ENCODE measurements at regions not wholly inside any gene's neighbourhood (a gene's known extent, or its start where the extent isn't known, plus 50 kb on each side); places are given as distances from the start of the nearest gene placed in this dataset.

DNA sequence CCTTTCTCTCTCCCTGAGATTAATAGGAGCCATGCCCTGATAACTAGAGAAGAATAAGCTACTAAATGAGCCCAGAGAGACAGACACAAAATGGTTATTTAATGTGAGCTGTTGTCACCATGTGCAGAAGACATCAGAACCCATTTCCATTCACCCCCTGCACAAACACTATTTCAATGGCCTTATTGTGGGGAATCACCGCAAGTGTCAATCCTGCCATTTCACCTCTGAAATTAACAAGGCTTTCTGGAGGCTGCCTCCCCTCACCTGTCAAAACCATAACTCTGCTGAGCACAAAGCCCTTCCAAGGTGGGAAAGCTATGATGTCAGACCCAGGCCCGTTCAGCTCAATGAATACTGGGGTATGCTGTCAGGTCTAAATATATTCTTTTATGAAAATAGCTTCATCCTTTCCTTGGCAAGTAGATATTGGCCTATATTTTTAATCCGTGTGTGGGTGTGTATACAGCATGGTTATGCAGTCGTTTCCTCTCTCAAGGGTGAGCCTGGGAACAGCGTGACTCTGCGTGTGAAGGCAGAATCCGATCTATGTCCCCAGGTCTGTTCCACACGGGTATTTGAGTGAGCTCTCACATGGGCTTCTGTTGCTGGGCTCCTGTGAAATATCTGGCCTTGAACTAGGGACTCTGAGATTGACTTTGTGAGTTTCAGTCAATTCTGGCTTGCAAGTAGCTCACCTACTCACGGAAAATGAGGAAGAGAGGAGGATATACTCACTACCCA lies 266.3 kb downstream of the FBXW7 start:
- no peak for DNase-seq
- H3K27ac Mint-ChIP-seq, result no peak overlapping the region
- H3K4me3 Mint-ChIP-seq, result no peak overlapping the region
- no peaks in the 10 kb centered on the region for H3K27me3 Mint-ChIP-seq
- H3K36me3 Mint-ChIP-seq, result no peaks in the 10 kb centered on the region
- no peak for ATAC-seq (ENCODE audit: low read depth in 2 of 2)
- no peaks in the 10 kb centered on the region for H3K9me3 Mint-ChIP-seq
- peaks cover 0 to 6% (median 4%) of the 10 kb centered on the region in 3 donors for H3K4me1 Mint-ChIP-seq

DNA sequence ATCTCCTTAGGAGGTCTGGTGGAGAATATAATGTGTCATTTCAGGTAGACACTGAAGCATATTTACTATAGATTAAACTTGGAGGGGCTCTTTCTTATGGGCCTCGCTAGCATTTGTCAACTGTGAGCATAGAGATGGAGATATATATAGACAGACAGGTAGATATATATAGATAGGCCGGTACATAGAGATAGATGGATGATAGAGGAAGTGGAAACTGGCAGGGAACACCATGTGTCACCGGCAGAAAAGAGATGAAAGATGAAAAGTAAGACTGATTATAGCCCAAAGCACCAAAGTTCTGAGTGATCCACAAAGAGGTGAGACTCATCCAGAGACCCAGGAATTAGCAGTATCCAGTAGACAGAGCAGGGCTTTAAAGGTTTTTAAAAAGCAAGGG lies 268.1 kb downstream of the FBXW7 start:
- ATAC-seq (ENCODE audit: low read depth in 2 of 2), result no peak
- peaks cover 0 to 5% (median 0%) of the 10 kb centered on the region in 3 donors for H3K27me3 Mint-ChIP-seq
- H3K4me3 Mint-ChIP-seq, result no peak overlapping the region
- H3K36me3 Mint-ChIP-seq, result no peaks in the 10 kb centered on the region
- H3K27ac Mint-ChIP-seq, result no peak overlapping the region
- DNase-seq, result no peak
- peaks cover 0 to 6% (median 4%) of the 10 kb centered on the region in 3 donors for H3K4me1 Mint-ChIP-seq
- H3K9me3 Mint-ChIP-seq, result peaks cover 0 to 4% (median 0%) of the 10 kb centered on the region in 7 donors

DNA sequence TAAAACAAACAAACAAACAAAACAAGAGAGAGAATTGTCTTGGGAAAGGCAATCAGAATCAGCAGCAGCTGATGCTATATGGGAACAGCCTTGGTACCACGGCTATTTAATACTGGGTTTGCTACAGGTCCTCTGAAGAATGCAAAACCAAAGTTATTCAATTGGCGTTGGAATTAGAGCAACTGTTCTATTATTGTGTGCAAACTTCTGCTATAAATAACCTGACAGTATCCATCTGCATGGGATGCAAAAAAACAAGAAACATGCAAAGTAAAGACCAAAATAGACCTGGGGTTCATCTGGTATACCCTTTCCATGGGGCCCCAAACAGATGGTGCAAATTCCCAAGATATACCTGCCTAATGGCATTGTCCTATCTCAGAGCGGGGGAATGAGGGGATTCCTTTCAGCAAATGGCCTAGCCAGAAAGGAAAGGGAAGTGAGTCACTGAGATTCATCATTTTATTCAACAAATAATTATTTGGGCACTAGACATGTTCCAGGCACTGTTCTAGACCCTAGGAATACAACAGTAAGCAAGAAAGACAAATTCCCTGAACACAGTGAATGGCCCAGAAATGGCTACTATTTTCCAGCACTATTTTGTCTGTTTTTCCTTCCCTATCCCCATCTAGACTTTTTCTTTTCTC lies 268.9 kb downstream of the FBXW7 start:
- Mint-ChIP-seq H3K27ac (no peak overlapping the region), H3K9me3 (peaks cover 0 to 4% (median 0%) of the 10 kb centered on the region in 7 donors), H3K4me3 (no peak overlapping the region), H3K36me3 (no peaks in the 10 kb centered on the region), H3K27me3 (peaks cover 0 to 5% (median 0%) of the 10 kb centered on the region in 3 donors), H3K4me1 (peaks cover 0 to 6% (median 4%) of the 10 kb centered on the region in 3 donors)
- no peak for ATAC-seq (ENCODE audit: low read depth in 2 of 2)
- no peak for DNase-seq

DNA sequence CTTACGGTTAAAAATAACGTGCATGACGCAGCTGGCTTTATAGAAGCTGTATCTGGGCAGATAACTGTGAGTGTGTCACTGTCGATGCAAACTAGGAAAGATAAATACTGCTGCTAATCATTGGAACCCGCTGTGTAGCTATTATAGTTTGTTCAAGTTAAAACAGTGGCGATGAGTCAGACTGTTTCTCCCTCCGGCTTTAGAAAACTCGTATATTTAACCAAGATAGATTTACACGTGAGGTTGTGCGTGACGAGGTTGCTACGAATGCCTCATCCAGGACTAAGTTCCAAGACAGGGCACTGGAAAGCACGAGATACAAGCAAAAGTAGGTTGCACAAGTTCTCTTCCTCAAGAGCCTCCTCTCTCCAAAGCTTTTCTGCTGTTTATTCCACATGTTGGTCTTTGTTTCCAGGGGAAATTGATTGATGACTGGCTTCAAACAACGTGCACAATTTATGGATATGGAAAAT lies 270.7 kb downstream of the FBXW7 start:
- ATAC-seq (ENCODE audit: low read depth in 2 of 2) (no peak), DNase-seq (no peak)
- peaks cover 0 to 6% (median 4%) of the 10 kb centered on the region in 3 donors for H3K4me1 Mint-ChIP-seq
- H3K9me3 Mint-ChIP-seq, result peaks cover 0 to 18% (median 4%) of the 10 kb centered on the region in 7 donors
- H3K27me3 Mint-ChIP-seq, result peaks cover 0 to 5% (median 0%) of the 10 kb centered on the region in 3 donors
- H3K36me3 Mint-ChIP-seq, result peaks cover 0 to 2% of the 10 kb centered on the region in 2 donors
- no peak overlapping the region for H3K27ac Mint-ChIP-seq
- H3K4me3 Mint-ChIP-seq, result no peak overlapping the region

GRCh38 chr4:152264106-152264505 lies 271.8 kb downstream of the FBXW7 start:
- Mint-ChIP-seq H3K4me3 (no peak overlapping the region), H3K9me3 (peaks cover 1 to 23% (median 13%) of the 10 kb centered on the region in 7 donors), H3K27me3 (peaks cover 5 to 11% (median 10%) of the 10 kb centered on the region in 3 donors), H3K4me1 (peaks cover 0 to 6% (median 4%) of the 10 kb centered on the region in 3 donors), H3K27ac (no peak overlapping the region), H3K36me3 (peaks cover 0 to 13% of the 10 kb centered on the region in 2 donors)
- ATAC-seq (ENCODE audit: low read depth in 2 of 2) (no peak), DNase-seq (no peak)

GRCh38 chr4:152259866-152260265 lies 276.0 kb downstream of the FBXW7 start:
- Mint-ChIP-seq H3K27ac (no peak overlapping the region), H3K4me1 (peaks cover 0 to 2% (median 0%) of the 10 kb centered on the region in 3 donors), H3K9me3 (peaks cover 1 to 23% (median 13%) of the 10 kb centered on the region in 7 donors), H3K27me3 (peaks cover 5 to 15% (median 11%) of the 10 kb centered on the region in 3 donors), H3K4me3 (peak overlapping the region in 1 of 8 donors; percentile 31), H3K36me3 (peaks cover 0 to 13% of the 10 kb centered on the region in 2 donors)
- DNase-seq (no peak), ATAC-seq (ENCODE audit: low read depth in 2 of 2) (no peak)

DNA sequence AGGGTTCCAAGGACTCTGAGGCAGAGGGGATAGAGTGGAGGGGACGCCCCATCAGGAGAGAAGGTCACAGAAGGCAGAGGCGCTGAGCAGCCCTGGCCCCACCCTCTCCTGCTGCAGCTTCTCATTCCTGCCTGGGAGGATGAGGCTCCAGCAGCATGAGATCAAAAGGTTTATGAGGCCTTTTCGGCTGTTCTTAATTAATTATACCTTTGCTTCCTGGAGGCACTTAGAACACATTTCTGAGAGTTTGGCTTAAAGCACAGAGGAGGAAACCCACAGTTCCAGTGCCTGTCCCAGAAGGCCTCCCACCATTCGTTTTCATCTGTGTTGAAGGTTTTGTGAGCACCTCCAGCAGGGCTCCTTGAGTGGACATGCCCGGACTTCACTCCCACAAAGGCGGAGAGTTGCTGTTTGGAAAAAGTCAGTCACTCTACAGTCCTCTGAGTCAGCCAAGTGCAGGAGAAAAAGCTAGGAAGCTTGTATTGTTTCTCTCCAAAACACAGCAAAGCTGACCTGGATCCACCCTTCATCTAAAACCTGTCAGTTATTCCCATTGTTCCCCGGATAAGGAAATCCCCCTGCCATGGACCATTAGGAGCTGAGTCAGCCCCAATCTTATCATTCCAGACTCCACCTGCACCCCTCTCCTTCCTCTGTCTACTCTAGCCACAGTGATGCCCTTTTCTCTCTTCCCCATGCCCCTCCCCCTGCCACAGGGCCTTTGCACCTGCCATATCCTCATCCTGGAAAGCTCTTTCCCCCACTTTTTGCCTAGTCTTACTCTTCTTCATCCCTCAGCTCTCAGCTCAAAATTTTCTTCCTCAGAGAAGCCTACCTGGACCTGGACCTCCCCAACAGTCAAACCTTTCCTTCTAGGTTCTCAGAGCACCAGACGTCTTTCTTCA lies 276.8 kb downstream of the FBXW7 start:
- Mint-ChIP-seq H3K27me3 (peaks cover 5 to 15% (median 9%) of the 10 kb centered on the region in 3 donors), H3K9me3 (peaks cover 1 to 23% (median 11%) of the 10 kb centered on the region in 7 donors), H3K36me3 (peaks cover 0 to 13% of the 10 kb centered on the region in 2 donors), H3K4me1 (peaks cover 0 to 2% (median 0%) of the 10 kb centered on the region in 3 donors), H3K4me3 (no peak overlapping the region), H3K27ac (no peak overlapping the region)
- ATAC-seq (ENCODE audit: low read depth in 2 of 2) (no peak), DNase-seq (no peak)

GRCh38 chr4:152258391-152258790 lies 277.5 kb downstream of the FBXW7 start:
- Mint-ChIP-seq H3K4me1 (peaks cover 0 to 2% (median 0%) of the 10 kb centered on the region in 3 donors), H3K27me3 (peaks cover 5 to 15% (median 6%) of the 10 kb centered on the region in 3 donors), H3K4me3 (no peak overlapping the region), H3K9me3 (peaks cover 1 to 23% (median 9%) of the 10 kb centered on the region in 7 donors), H3K27ac (no peak overlapping the region), H3K36me3 (peaks cover 0 to 13% of the 10 kb centered on the region in 2 donors)
- ATAC-seq (ENCODE audit: low read depth in 2 of 2) (no peak), DNase-seq (no peak)

DNA sequence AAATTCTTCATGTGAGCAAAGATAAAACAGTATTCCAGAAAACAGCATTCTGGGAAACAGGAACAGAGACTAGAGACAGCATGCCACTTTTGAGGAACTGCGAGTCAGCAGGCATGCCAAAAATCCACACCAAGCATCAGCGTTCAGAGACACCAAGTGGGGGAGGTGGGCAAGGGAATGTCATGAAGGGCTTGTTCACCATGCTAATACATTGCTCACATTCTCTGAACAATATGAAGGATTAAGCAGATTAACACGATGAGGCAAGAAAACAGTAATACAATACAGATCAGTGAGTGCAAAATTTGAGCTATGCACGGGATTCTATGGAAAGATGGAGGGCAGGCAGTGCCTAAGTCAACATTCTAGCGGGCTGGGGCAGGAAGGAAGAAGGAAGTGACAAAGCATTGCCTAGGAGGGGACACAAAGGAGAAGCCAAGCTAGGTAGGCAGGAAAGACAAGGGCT lies 278.3 kb downstream of the FBXW7 start:
- Mint-ChIP-seq H3K27me3 (peaks cover 5 to 15% (median 6%) of the 10 kb centered on the region in 3 donors), H3K4me3 (no peak overlapping the region), H3K36me3 (peaks cover 0 to 13% of the 10 kb centered on the region in 2 donors), H3K9me3 (peaks cover 1 to 23% (median 9%) of the 10 kb centered on the region in 7 donors), H3K4me1 (peaks cover 0 to 2% (median 0%) of the 10 kb centered on the region in 3 donors), H3K27ac (no peak overlapping the region)
- ATAC-seq (ENCODE audit: low read depth in 2 of 2) (no peak), DNase-seq (no peak)

GRCh38 chr4:152256996-152257395 lies 278.9 kb downstream of the FBXW7 start:
- Mint-ChIP-seq H3K4me3 (no peak overlapping the region), H3K9me3 (peaks cover 1 to 23% (median 9%) of the 10 kb centered on the region in 7 donors), H3K36me3 (peaks cover 0 to 13% of the 10 kb centered on the region in 2 donors), H3K4me1 (peaks cover 0 to 2% (median 0%) of the 10 kb centered on the region in 3 donors), H3K27me3 (peaks cover 5 to 15% (median 6%) of the 10 kb centered on the region in 3 donors), H3K27ac (no peak overlapping the region)
- DNase-seq, result no peak
- ATAC-seq (ENCODE audit: low read depth in 2 of 2), result no peak

GRCh38 chr4:152255437-152255836 lies 280.5 kb downstream of the FBXW7 start:
- DNase-seq, result no peak
- peaks cover 5 to 15% (median 6%) of the 10 kb centered on the region in 3 donors for H3K27me3 Mint-ChIP-seq
- peaks cover 0 to 2% (median 0%) of the 10 kb centered on the region in 3 donors for H3K4me1 Mint-ChIP-seq
- peaks cover 0 to 13% of the 10 kb centered on the region in 2 donors for H3K36me3 Mint-ChIP-seq
- peaks cover 1 to 9% (median 7%) of the 10 kb centered on the region in 7 donors for H3K9me3 Mint-ChIP-seq
- H3K27ac Mint-ChIP-seq, result no peak overlapping the region
- ATAC-seq (ENCODE audit: low read depth in 2 of 2), result no peak
- no peak overlapping the region for H3K4me3 Mint-ChIP-seq

DNA sequence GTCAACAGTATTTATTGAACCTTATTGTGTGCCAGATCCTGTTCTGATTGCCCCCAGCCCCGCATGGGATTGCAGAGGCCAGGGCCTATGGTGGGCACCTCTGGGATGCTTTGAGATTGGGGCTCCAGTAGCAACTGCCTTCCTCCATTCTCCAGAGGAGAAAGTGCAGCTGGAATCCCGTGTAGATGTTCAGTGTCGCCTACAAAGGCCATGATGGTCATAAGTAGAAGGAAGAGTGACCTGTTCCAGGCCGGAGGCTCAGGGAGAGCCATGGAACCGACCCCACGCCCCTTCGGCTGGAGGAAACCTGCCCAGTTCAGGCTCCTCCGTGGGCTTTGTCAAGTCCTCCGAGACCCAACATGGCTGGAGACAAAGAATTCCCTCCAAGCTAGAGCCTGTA lies 287.5 kb downstream of the FBXW7 start:
- Mint-ChIP-seq H3K4me3 (no peak overlapping the region), H3K36me3 (no peaks in the 10 kb centered on the region), H3K9me3 (no peaks in the 10 kb centered on the region), H3K27ac (no peak overlapping the region), H3K27me3 (peaks cover 0 to 6% (median 3%) of the 10 kb centered on the region in 3 donors), H3K4me1 (no peaks in the 10 kb centered on the region)
- DNase-seq (no peak), ATAC-seq (ENCODE audit: low read depth in 2 of 2) (no peak)
